GM19023 (cell line): ENCODE measurements at regions not wholly inside any gene's neighbourhood (a gene's known extent, or its start where the extent isn't known, plus 50 kb on each side); places are given as distances from the start of the nearest gene placed in this dataset.

Experiments used
- ATAC-seq: cut with Tn5 transposase; IDR thresholded peaks from one replicate; pipeline ENCODE4 v1.9.1; 2021; ENCODE audit warnings: mild to moderate bottlenecking, moderate library complexity; ENCODE audit not compliant: unreplicated experiment

DNA sequence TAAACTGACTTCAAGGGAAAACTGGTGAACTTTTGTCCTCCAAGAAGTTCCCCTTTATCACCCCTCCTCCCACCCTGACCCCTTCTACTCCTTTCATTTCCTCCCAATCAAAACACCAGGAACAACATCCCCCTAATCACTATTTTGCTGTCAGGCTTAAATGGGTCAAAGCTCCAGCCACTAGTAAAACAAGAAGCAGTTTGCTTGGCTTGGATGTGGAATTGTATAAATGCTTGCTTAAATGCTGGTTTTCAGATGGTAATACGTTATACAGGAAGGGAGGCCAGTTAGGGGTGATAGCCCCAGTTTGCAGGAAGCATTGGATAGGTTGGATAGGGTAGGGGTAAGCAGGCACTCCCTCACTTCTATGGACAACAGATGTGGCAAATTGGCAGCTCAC, 473.6 kb downstream of the AGTPBP1 start:
- ATAC-seq = no peak

DNA sequence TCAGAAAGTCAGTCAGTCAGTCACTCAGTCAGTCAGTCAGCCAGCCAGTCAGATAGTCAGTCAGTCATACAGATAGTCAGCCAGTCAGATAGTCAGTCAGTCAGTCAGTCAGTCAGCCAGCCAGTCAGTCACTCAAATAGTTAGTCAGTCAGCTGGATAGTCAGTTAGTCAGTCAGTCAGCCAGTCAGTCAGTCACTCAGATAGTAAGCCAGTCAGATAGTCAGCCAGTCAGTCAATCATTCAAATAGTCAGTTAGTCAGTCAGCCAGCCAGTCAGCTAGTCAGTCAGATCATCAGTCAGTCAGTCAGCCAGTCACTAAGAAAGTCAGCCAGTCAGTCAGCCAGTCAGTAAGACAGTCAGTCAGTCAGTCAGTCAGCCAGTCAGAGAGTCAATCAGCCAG, 477.1 kb downstream of the AGTPBP1 start:
- ATAC-seq = no peak

DNA sequence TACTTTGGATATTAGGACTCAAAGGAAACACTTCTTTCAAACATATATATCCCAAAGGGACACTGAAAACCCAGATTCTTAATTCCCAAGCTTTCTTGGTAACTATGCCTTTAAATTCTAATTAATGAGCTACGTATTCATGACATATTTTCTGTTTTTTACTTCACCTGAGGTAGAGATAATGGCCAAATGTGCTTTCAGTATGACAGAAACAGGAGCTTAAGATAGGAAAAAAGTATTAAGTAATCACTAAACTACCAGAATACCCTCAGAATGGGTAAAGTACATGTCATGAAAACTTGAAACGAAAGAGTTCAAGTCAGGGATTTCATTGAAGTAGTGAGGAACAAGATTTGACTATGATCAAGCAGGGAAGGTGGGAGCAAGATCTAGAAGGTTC, 478.5 kb downstream of the AGTPBP1 start:
- no peak for ATAC-seq

DNA sequence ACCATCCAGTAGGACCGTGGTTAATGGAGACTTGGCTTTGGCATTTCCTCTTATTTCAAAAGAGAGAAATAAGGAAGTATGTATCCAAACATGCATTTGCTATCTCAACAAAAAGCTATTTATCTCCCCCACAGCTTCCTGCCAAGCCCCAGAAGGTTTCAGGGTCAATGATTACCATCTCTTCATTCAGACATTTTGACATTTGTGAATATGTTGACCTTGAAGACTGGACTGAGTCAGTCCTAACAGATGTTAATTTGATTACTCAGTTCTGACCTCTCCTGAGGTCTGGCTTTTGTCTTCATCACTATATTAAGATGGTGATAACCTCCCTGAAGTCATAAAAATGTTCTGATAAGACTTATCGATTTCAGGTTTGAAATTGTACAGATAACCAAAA, 479.4 kb downstream of the AGTPBP1 start:
- ATAC-seq = no peak

DNA sequence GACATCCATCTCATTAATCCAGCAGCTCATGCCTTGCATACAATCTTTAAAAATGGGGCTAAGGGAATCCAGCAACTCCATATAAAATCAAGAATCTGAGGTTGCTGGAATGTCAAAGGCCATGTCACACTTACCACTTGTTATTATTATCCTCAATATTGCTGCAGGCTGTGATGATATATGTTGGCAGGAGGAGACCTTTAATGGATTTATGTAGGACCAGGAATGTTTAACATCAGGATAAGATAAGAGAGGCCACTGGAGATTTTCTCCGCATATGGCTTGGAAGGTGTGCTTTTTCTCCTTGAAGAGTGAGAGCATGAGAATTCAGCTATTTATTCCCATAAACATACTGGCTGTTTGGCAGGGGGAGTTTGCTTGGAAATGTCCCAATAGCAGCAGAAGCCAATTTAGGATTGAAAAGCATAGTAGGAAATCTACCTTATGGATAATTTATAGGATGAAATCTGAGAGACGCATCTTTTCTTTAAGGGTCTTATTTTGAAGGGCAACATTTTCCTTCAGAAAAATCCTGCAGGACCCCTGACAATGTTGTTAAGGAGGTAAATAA, 481.4 kb downstream of the AGTPBP1 start:
- ATAC-seq = no peak

DNA sequence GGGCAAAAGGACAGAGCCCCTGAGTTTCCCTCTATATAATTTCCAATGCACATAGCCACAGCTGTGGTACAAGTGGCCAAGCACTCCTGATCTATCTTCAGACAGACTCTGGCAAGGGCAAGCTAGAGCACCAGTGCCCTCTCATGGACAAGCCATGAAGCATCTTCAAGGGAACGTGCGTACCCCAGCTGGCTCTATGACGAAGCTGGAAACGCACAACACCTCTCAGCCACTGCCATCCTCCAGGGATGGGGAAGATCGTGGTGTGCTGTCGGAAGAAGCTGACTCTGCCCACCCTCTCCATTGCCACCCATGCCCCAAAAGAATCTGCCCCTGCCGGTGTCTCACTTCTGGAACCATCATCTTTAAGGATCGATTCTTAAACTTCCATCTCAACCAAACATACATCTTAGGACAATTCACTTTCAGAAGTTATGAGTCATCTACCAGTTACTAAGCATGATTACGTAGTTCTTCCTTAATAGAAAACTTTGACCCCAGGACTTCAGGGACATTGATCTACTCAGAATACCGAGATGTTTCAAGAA, 482.9 kb downstream of the AGTPBP1 start:
- ATAC-seq = no peak

DNA sequence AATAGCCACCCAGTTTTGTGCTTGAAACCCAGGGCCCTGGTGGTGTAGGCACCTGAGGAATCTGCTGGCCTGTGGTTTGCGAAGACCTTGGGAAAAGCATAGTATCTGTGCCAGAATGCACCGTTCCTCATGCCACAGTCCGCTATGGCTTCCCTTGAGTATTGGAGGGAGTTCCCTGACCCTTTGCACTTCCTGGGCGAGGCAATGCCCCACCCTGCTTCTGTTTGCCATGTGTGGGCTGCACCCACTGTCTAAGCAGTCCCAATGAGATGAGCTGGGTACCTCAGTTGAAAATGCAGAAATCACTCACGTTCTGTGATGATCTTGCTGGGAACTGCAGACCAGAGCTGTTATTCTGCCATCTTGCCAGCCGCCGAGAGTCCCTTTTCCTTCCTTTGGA, 483.5 kb downstream of the AGTPBP1 start:
- ATAC-seq = no peak

DNA sequence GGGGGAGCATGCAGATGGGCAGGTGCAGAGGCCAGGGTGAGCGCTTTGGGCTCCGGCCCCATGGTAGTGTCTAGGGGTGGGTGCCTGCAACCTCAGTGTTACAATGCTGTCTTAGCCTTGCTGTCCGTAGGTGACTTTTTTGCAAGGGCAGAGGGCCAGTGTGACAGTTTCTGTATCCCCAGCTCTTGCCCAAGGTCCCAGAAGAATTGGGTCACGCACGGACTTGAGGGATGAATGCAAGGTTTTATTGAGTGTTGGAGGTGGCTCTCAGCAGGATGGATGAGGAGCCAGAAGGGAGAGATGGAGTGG, 492.5 kb downstream of the AGTPBP1 start:
- no peak for ATAC-seq

DNA sequence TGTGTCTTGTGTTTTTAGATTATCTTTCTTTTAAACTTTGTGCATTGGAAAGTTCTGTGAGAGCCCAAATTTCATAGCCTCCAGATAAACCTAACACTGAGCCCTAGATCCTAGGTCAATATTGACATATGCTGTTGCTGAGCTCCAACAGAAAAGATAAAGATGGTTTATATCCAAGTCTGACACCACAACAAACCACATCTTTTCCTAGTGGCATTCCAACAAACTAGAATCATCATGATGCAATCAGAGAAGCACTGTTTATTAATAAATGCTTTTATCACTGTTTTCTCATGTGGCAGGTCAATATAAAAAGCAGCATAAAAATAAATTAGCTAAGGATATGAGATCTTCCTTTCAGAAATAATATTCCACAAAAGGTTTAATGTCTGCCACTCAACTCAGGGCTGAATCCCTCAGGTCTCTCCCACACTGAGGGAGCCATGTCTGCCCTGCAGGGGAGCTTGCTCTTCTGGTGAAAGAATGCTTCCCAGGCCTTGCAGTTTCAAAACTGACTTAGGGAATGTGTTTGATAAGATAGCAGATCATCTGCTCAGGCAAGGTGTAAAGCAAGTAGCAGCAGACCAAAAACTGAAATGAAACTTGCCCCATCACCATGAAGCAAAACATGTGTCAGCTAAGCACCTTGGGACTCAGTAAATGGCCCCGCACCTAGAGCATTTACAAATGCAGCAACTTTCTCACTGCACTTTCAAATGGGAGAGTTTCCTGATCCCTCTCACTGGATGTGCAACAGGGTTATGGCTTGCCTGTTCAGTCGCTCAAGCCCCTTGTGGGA, 493.0 kb downstream of the AGTPBP1 start:
- ATAC-seq = no peak

DNA sequence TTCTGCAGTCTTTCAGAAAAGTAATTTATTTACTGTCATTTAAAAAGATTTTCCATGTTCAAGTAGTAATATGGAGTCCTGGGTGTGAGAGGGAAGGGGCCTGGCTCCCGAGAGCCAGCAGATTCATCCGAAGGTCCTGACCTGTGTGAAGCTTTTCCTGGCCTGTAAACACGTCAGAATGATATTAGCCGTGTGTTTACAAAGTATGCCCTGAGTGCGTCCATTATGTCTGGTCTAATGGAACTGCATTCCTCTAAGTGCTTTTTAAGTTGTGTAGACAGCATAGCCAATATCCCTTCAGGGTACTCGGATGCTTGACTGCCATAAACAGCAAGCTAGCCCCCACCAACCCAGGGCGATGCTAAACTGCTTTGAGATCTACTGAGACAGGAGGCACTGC, 495.2 kb downstream of the AGTPBP1 start:
- no peak for ATAC-seq

DNA sequence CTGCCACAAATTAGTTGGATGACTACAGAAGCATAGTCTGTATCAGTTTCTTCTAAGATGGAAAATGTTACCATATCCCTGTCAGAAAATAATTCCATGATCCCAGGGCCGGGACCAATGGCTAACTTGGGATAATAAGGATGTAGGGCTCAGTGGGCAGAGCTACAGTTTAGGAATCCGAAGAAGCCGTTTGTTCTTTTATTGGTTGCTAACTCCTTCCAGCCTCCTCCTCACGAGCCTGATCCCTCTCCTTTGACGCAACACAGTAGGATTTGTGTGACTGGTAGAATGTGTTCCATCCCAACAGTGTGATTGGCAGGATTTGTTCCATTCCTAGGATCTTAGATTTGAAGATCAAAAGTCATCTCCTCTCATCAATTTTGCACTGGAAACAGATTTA, 496.9 kb downstream of the AGTPBP1 start:
- no peak for ATAC-seq

DNA sequence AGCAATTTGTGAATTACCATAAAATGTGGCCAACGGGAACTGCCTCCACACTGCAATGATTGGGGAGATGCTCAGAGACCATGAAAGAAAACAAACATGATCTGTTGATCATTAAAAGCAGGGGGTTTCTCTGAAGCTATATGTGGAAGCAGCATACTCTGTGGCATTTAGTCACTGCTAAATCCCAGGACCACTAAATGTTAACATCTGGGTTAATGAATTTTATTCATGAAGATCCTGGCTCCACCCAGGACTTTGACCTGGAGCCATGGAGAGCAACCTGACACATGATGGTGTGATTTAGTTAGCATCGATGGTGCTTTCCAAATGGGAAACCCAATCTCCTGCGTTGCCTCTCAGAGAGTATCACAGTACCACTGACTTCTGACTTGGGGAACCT, 497.8 kb downstream of the AGTPBP1 start:
- no peak for ATAC-seq

DNA sequence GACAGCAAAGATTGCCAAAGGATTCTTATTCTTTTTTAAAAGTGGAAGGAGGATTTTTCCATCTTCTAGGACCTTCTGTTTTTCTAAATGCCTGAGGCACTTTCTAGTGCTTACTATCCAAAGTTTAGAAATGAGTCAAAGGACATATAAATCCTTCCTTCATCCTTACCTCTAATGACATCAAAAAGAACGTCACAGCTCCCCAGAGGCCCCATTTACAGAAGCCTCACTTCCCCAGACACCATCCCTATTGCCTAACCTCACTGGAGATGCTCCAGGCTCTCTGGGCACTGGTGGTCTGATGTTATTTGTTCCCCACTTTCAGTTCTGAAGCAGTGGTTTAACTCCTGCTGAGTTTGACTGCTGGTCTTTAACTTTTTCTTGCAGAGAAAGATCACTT, 504.3 kb downstream of the AGTPBP1 start:
- ATAC-seq = no peak

DNA sequence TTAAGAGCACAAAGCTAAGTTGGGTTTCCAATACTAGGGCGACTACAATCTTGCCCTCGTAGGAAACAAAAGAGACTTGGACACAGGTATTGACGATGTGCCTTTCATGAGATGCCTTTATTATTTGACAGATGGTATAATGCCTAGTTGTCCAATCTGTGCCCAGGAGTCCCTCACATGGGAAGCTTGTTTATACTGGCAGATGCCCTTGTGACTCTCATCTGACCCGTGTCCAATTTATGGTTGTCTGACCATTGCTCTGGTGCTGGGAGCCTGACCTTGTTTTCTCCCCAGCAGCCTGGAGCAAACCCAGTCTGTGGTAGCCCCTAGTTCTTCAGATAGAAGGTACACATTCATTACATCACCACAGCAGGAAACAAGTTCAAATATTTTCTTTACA, 511.7 kb downstream of the AGTPBP1 start:
- no peak for ATAC-seq

DNA sequence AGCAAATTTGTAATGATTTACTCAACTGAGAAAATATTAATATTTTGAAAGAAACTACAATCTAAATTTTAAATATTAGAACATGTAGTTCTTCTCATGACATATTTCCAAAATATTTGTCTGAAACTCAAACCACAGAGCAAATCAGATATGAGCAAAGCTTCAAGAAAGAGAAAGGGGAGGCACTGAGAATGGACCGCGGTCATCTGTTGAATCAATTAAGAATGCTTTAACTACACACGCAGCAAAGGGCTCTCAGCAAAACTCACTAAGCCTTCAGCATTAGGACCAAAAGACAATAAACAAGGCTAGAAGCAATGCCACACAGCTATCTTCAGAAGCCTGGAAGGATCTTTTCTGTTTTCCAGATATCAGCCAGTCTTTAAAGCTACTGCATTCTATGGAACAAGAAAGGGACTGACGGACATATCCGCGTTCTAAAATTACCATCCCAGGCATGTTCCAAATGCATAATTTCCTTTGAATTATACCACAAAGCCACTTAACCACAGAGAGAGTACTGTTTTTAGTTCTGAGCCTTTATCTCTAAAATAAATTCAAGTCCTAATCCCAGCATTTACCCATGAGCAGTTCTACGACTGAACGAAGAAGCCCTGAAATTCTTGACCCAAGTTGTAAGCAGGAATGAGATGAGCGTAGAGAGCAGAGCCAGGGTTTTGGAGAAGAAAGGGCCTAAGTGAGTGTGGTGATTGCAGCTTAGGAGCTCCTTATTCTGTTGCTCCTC, 513.5 kb downstream of the AGTPBP1 start:
- no peak for ATAC-seq

DNA sequence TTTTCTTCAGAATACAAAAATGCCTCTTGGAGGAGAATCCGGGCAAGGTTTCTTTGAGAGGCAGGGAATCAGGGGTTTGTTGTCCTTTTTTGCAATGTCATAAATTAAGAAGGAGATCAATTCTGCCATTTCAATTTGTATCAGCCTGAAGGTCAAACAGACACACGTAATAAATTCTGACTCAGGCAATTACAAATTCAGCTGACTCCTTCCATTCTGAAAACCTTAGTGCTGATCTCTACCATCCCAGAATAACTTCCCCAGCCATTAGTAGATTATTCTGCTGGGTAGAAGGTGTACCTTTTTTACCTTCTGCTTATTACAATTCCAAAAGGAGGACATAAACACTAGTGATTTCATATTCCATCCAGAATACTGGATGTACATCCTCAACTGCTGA, 516.6 kb downstream of the AGTPBP1 start:
- no peak for ATAC-seq

DNA sequence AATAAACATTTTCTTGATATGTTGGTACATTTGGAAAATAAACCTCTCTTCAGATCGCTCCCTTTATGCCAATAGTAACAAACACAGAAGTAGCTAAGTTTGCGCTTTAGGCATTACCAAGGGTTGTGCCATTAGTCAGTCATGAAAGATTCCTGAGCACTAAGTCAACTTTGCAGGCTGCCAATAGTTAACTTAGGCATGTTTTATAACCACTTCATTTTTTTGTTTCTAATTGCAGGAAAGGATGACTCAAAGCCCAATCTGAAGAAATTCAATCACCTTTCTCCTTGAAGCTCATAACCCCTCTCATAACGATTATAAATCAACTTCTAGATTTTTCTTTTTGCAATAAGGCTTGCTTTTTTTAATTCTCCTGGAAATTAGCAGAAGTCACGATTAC, 517.0 kb downstream of the AGTPBP1 start:
- ATAC-seq = no peak

DNA sequence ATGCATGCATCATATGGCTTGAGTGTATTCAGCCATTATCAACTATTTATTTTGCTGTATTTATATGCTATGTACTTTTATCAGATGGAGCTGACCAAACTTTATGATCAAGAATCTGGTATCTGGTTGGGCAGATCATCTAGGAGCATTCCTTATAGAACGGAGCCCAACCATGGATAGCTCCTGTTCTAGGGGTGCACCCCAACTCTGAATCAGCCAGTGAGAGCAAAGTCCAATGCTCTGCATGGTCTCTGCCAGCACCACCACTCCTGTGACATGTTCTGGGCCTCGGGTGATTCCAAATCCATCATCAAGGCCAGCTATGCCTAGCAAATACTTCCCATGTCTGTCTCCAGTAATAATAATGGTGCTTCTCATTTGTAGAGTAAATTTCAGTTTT, 517.5 kb downstream of the AGTPBP1 start:
- no peak for ATAC-seq

DNA sequence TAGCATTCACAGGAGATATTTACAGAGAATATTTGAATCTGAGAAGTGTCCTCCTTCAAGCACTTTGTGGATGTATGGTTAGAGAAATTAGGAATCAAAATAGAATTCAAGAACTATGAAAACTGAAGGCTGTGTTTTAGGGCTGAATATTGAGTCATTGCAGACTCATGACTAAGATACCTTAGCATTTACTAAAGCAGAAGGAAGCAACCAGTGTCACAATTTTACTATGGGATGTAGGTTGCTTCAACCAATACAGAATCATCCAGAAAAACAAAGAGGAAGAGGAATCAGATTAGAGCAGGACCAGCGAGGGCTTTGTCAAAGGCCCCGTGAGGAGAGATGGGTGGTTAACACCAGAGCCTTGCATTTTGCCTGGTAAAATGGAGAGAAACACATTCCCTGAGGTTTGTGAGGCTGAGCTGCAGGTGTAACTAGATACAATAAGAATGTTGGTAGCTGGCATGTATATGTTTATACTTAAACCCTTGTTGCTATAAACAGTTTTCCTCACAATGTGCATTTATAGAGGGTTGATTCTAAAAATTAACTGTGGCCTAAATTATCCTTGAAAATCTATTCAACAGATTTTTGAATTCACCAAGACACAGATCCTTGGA, 518.1 kb downstream of the AGTPBP1 start:
- no peak for ATAC-seq

DNA sequence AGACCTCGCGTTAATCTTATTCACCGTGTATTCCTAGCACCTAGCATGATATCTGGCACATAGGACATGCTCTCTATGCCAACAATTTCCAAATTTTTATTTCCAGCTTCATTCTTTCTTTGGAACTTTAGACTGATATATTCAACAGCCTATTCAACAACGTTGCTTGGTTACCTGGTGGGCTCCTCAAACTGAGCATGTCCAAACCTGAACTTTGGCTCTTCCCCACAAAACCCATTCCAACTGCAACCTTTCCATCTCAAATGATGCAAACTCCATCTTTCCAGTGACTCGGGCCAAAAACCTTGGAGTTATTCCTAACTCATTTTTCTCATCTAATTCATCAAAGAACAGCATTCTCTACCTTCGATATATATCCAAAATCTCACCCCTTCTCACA, 525.2 kb downstream of the AGTPBP1 start:
- no peak for ATAC-seq

DNA sequence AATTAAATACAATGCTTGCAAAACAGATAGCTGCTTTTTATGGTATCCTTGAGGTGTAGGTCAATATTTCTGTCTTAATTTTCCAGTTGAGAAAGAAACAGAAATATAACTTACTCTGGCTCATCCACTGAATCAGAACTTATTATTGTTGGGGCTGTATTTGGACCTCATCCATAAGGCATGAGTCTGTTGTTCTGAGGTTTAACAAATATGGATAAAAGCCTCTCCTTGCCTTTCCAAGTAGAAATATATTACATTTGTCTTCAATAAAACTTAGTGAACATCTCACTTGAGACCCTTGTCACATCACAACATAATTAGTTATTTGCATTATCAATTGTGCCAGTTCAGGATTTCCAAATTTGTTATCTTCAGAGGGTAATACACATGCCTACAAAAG, 525.8 kb downstream of the AGTPBP1 start:
- no peak for ATAC-seq

DNA sequence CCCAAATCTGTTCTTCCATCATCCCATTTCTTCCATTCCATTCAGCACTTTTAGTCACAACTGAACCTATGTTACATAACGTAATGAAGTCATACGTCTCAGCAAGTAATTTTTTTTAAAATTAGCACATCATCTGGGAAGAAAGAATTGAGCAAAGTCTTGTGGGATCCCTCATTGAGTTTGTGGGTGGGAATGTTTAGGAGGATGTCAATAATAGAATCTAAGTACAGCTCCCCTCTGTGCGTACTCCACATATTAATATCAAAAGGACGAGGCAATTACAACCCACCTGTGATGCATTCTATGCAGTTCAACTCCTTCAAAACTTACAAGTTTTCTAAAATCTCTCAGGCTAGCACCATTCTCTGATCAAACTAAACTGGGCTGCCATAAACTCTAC, 526.3 kb downstream of the AGTPBP1 start:
- no peak for ATAC-seq
